Naive thymus-derived CD8-positive, alpha-beta T cell (primary cell): ENCODE measurements at regions not wholly inside any gene's neighbourhood (a gene's known extent, or its start where the extent isn't known, plus 50 kb on each side); places are given as distances from the start of the nearest gene placed in this dataset.

Source experiments
- ATAC-seq, 2 donors: fragments of 150-1000 bp; cut with Tn5 transposase in 1 of 2; sonication (Bioruptor Pico), chemical (Tn5 transposase) in 1 of 2; 1 replicate in 1 of 2; 2 replicates in 1 of 2; pipeline ENCODE4 v1.10.0; 2021; ENCODE audit warnings: mild to moderate bottlenecking in 2 of 2, moderate library complexity in 2 of 2
- POLR2A ChIA-PET: fragments of 350-600 bp; sonication (Branson Sonifier 250); formaldehyde crosslinking; loops from one replicate; lab custom pipeline; 2021; ENCODE audit warnings: antibody characterized with exemption; lab: Charles Lee
- DNase-seq, 10 donors: peaks; one replicate each; pipeline versions ENCODE4 v3.0.0 to v3.0.0-alpha.2; 2020 to 2022
- H3K27ac Mint-ChIP-seq, 10 donors: one replicate each; pipeline ENCODE4 v1.8.0; 2020 to 2022; ENCODE audit warnings: mild to moderate bottlenecking in 10 of 10, mixed read lengths in 10 of 10, moderate library complexity in 4 of 10, inconsistent platforms in 1 of 10
- H3K27me3 Mint-ChIP-seq, 5 donors: one replicate each; pipeline ENCODE4 v1.8.0; 2021 to 2022; ENCODE audit warnings: mixed read lengths in 5 of 5
- H3K36me3 Mint-ChIP-seq, 3 donors: one replicate each; pipeline ENCODE4 v1.8.0; 2020 to 2022; ENCODE audit warnings: mixed read lengths in 3 of 3, mild to moderate bottlenecking in 2 of 3, inconsistent platforms in 1 of 3
- H3K4me1 Mint-ChIP-seq, 4 donors: one replicate each; pipeline ENCODE4 v1.8.0; 2021 to 2022; ENCODE audit warnings: mixed read lengths in 4 of 4
- H3K4me3 Mint-ChIP-seq, 10 donors: one replicate each; pipeline ENCODE4 v1.8.0; 2020 to 2022; ENCODE audit warnings: mild to moderate bottlenecking in 10 of 10, mixed read lengths in 10 of 10, moderate library complexity in 6 of 10, inconsistent platforms in 1 of 10
- H3K9me3 Mint-ChIP-seq, 9 donors: one replicate each; pipeline ENCODE4 v1.8.0; 2020 to 2022; ENCODE audit warnings: mixed read lengths in 9 of 9, mild to moderate bottlenecking in 3 of 9, inconsistent platforms in 1 of 9, moderate library complexity in 1 of 9

DNA sequence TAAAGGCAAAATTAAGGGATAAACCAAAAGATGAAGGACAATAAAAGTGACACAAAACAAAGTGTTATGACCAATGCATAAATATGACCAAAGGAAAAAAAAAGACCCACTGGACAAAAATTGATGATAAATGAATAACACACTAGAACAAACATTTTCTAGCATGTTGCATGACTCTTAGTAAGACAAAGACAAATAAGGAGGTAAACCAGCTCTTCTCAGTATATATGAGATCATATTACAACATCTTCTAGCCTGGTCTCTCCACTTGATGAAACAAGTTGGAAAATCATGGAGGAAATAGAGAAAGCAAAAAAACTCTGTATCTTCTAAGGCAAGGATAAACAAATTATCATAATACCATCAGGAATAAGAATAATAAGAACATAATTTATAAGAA, 163.9 kb upstream of the GBE1 start:
- Mint-ChIP-seq H3K27me3 (peaks cover 0 to 12% (median 4%) of the 10 kb centered on the region in 5 donors), H3K9me3 (no peaks in the 10 kb centered on the region), H3K4me3 (no peak overlapping the region), H3K27ac (no peak overlapping the region), H3K36me3 (no peaks in the 10 kb centered on the region), H3K4me1 (no peaks in the 10 kb centered on the region)
- ATAC-seq, result no peak
- DNase-seq, result no peak
- POLR2A ChIA-PET, result no interaction called here

DNA sequence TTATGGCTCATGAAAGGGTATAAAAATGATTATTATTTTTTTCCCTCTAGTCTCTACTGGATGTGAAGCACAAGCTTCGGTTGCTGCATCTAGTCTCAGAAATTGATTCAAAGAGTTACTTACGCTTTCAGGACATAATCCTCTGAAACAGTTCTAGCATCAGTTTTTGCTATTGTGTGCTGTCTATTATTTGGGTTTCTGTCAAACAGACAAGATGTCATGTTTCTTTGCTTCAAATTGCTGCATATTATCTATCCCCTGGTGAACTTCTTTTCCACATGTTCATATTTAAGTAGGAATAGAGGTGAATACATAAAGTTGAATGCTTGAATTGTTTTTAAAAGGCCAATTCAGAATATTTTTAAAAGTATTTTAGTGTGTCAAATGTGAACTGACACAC, 161.6 kb upstream of the GBE1 start:
- Mint-ChIP-seq H3K27ac (no peak overlapping the region), H3K9me3 (no peaks in the 10 kb centered on the region), H3K27me3 (peaks cover 0 to 12% (median 4%) of the 10 kb centered on the region in 5 donors), H3K4me1 (no peaks in the 10 kb centered on the region), H3K36me3 (no peaks in the 10 kb centered on the region), H3K4me3 (no peak overlapping the region)
- POLR2A ChIA-PET, result no interaction called here
- ATAC-seq (no peak), DNase-seq (no peak)

DNA sequence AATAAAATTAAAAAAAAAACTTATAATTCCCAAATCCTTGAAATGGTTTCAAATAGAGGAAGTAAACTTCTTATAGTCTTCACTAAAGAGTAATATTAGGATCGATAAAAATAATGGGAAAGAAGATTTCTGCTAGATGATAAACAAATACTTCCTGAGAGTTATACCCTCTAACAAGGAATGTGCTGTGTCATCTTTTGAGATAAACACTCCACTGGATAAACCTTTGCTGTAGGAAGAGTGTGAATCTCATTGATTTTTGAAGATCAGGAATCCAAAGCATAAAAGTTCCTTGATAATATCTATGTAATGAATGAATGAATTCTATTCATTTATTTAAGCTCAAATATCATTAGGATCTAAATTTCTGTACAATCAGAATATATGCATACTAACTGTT, 161.0 kb upstream of the GBE1 start:
- H3K4me3 Mint-ChIP-seq, result no peak overlapping the region
- H3K4me1 Mint-ChIP-seq, result no peaks in the 10 kb centered on the region
- ATAC-seq (no peak), DNase-seq (no peak)
- no peaks in the 10 kb centered on the region for H3K36me3 Mint-ChIP-seq
- no peak overlapping the region for H3K27ac Mint-ChIP-seq
- POLR2A ChIA-PET, result no interaction called here
- peaks cover 0 to 16% (median 8%) of the 10 kb centered on the region in 5 donors for H3K27me3 Mint-ChIP-seq
- H3K9me3 Mint-ChIP-seq, result no peaks in the 10 kb centered on the region

DNA sequence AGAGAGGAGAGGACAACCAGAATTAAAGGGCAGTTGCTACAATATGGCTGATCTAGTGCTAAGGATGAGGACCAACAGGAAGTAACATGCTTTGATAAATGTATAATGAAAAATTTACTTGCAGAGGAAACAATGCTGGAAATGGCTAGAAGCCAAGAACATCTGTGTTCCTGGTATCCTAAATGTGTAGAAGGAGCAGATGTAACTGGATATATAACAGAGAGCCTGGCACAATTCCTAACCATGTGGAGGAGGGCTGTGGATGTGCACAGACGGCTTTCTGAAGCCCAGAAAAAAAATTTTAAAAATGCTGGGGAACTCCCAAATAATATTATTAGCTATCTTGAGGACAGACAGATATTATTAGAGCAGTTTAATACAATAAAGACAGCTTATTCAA, 159.4 kb upstream of the GBE1 start:
- peaks cover 0 to 12% (median 8%) of the 10 kb centered on the region in 5 donors for H3K27me3 Mint-ChIP-seq
- no peak overlapping the region for H3K4me3 Mint-ChIP-seq
- no peak overlapping the region for H3K27ac Mint-ChIP-seq
- ATAC-seq (no peak), DNase-seq (no peak)
- no peaks in the 10 kb centered on the region for H3K36me3 Mint-ChIP-seq
- no peaks in the 10 kb centered on the region for H3K9me3 Mint-ChIP-seq
- H3K4me1 Mint-ChIP-seq, result no peaks in the 10 kb centered on the region
- POLR2A ChIA-PET, result no interaction called here

DNA sequence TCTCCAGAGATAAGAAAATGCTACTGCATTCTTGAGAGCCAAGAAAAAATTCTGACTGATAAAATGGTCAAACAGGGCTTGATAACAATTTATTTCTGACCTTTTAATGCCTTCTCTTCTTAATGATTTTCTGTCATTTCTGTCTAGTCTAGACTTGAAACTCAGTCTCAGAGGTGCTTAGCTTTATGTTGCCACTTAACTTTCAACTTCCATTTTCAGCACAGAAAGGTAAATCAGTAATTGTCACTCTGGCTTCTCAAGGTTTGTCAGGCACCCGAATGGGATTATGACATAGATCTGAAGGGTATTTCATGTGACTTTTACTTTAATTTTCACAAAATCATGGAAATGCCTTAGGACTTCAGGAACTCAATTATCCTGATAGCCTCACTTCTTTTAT, 155.4 kb upstream of the GBE1 start:
- DNase-seq (no peak), ATAC-seq (no peak)
- no peaks in the 10 kb centered on the region for H3K4me1 Mint-ChIP-seq

DNA sequence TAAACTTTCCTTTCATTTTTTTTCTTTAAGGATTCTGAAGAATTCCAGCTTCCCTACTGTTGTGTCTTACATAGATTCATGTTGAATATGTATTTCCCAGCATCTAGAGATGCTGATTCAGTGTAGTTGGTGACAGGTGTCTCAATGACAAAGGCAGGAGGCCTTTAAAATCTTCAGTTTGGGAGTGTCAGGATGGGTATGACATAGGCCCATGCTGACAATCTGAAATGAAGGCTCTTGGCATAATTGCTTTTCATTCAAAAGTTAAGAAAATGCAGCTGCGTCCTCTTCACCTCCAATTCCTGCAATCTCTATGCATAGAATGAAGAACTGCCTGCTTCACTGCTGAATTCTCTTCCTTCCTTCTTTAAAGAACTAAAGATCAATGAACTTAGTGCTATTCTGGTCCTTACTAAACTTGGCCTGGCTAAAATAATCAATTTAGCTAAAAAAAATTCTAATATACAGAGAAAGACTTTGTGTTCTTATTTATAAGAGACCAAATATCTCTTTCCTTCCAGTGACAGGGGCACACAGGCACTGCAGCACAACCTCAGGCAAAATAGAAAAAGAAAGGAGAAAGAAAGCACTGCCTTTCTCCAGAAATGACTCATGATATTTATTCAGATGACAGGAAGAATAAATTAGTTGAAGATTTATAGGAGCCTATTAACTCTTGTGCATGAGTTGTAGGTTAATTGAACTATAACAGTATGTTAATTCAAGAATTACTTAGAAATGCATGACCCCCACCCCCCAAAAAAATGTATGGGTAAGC, 152.6 kb upstream of the GBE1 start:
- Mint-ChIP-seq H3K9me3 (no peaks in the 10 kb centered on the region), H3K4me3 (no peak overlapping the region), H3K27ac (no peak overlapping the region), H3K4me1 (no peaks in the 10 kb centered on the region), H3K27me3 (peaks cover 0 to 9% (median 7%) of the 10 kb centered on the region in 5 donors), H3K36me3 (no peaks in the 10 kb centered on the region)
- POLR2A ChIA-PET, result no interaction called here
- no peak for DNase-seq
- ATAC-seq, result no peak

More for the DNA sequence above, 155.4 kb upstream of the GBE1 start:
- Mint-ChIP-seq H3K9me3 (no peaks in the 10 kb centered on the region), H3K27ac (no peak overlapping the region), H3K36me3 (no peaks in the 10 kb centered on the region), H3K4me3 (no peak overlapping the region), H3K27me3 (peaks cover 0 to 8% (median 4%) of the 10 kb centered on the region in 5 donors)
- POLR2A ChIA-PET, result no interaction called here

DNA sequence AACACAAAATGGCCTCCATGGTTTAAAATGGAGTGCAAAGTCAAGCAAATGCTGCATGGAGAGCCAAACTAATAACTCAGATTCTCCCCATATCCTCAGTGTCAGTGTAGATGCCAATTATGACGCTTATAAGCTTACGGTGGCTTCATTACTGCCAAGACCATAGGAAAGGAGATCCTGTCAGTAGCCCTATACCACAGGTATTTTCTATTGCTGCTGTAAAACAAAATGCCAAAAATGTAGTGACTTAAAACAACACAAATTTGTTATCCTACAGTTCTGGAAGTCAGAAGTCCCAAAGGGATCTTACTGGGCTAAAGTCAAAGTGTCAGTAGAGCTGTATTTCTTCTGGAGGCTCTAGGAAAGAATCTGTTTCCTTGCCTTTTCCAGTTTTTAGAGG, 149.8 kb upstream of the GBE1 start:
- Mint-ChIP-seq H3K27me3 (peaks cover 0 to 13% (median 4%) of the 10 kb centered on the region in 5 donors), H3K9me3 (no peaks in the 10 kb centered on the region), H3K27ac (no peak overlapping the region), H3K4me1 (no peaks in the 10 kb centered on the region), H3K36me3 (no peaks in the 10 kb centered on the region), H3K4me3 (no peak overlapping the region)
- DNase-seq, result no peak
- POLR2A ChIA-PET, result no interaction called here
- no peak for ATAC-seq

DNA sequence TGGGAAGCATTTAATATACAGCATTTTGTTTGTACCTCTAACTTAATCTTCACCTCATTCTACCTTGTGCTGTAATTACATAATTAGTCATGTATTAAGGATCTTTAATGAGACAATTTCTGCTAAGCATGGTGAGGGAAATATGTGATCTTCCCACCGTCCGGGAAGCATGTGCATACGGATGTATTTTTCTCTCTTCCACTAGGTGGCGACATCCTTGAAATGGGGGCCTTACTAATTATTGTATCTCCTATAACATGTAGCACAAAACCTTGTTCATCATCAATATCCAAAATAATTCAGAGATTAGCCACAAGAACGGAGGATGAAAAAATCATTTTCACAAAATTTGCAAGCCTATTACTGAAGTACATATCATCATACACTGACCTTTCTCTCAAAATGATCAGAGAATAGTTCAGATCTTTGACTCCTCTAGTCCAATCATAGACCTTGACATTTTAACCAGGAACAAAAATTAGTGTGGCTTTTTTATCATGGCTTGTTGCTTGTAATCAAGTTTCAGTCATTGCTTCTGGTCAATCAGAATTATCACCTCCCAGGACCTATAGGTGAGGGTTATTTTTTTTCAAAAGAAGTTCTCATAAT, 148.9 kb upstream of the GBE1 start:
- H3K36me3 Mint-ChIP-seq, result no peaks in the 10 kb centered on the region
- no peak overlapping the region for H3K27ac Mint-ChIP-seq
- ATAC-seq (no peak), DNase-seq (peak in 5 of 10 donors; percentile 1 to 28 (median 6))
- H3K4me1 Mint-ChIP-seq, result no peaks in the 10 kb centered on the region
- peaks cover 0 to 13% (median 4%) of the 10 kb centered on the region in 5 donors for H3K27me3 Mint-ChIP-seq
- POLR2A ChIA-PET, result no interaction called here
- no peaks in the 10 kb centered on the region for H3K9me3 Mint-ChIP-seq
- no peak overlapping the region for H3K4me3 Mint-ChIP-seq

DNA sequence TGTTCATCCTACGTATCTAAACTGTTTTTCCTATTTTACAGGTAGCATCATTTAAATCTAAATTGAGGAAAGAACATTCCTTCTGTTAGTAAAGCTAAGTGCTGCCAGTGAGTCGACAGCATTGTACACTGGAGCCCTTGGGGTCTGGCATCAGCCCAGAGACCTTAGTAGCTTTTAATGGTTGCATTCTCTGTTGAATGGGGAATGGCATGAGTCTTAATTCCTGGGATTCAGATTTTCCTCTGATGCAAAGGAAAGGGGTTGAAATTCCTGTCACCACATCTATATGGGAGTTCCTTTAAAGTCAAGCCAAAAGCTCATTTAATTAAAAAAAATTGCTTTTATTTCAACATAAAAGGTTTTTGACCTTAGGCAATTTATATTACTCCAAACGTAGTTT, 148.4 kb upstream of the GBE1 start:
- no peaks in the 10 kb centered on the region for H3K36me3 Mint-ChIP-seq
- ATAC-seq, result no peak
- H3K27me3 Mint-ChIP-seq, result peaks cover 0 to 13% (median 4%) of the 10 kb centered on the region in 5 donors
- no peaks in the 10 kb centered on the region for H3K4me1 Mint-ChIP-seq
- DNase-seq, result no peak
- no peaks in the 10 kb centered on the region for H3K9me3 Mint-ChIP-seq
- H3K27ac Mint-ChIP-seq, result no peak overlapping the region
- no peak overlapping the region for H3K4me3 Mint-ChIP-seq
- POLR2A ChIA-PET, result no interaction called here

DNA sequence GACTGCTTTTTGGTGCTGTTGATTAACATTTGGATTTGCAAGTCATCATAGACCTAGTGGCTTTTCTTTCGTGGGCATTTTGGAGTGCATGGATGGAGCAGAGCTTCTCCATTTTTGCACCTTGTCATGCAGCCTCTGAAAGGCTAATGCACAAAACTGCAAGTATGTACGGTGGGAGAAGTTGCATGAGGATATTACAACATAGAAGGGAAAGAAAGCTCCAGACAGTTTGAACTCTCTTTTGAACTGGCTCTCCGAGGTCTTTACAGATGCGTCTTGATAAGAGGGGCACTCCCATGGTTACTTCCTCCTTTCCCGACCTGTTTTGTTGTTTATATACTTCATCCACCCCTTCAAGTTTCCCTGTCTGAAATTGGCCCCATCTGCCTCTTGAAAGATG, 147.1 kb upstream of the GBE1 start:
- H3K4me1 Mint-ChIP-seq, result no peaks in the 10 kb centered on the region
- no peak overlapping the region for H3K27ac Mint-ChIP-seq
- ATAC-seq (no peak), DNase-seq (no peak)
- H3K27me3 Mint-ChIP-seq, result peaks cover 0 to 13% (median 4%) of the 10 kb centered on the region in 5 donors
- POLR2A ChIA-PET, result no interaction called here
- H3K36me3 Mint-ChIP-seq, result no peaks in the 10 kb centered on the region
- H3K9me3 Mint-ChIP-seq, result no peaks in the 10 kb centered on the region
- H3K4me3 Mint-ChIP-seq, result no peak overlapping the region

DNA sequence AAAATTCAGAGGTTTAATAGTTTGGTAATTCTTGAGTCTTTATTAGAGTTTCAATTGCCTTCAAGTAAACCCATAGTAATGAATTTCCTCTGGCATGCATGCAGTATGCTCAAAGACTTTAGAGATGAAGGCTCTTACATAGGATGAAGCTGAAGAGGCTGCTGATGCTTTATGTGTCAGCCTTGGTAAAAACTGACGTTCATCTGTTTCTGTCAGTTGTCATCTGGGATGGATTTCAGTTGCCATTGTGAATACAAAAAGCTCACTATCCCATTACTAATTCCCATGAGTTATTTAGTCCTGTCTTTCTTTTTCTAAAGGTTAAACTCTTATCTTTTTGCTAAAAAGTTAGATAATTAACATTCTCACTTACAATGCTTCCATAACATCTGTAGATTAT, 136.9 kb upstream of the GBE1 start:
- Mint-ChIP-seq H3K36me3 (no peaks in the 10 kb centered on the region), H3K9me3 (no peaks in the 10 kb centered on the region), H3K4me1 (no peaks in the 10 kb centered on the region), H3K27ac (no peak overlapping the region), H3K4me3 (no peak overlapping the region), H3K27me3 (peaks cover 0 to 8% (median 0%) of the 10 kb centered on the region in 5 donors)
- DNase-seq (no peak), ATAC-seq (no peak)
- POLR2A ChIA-PET, result no interaction called here

DNA sequence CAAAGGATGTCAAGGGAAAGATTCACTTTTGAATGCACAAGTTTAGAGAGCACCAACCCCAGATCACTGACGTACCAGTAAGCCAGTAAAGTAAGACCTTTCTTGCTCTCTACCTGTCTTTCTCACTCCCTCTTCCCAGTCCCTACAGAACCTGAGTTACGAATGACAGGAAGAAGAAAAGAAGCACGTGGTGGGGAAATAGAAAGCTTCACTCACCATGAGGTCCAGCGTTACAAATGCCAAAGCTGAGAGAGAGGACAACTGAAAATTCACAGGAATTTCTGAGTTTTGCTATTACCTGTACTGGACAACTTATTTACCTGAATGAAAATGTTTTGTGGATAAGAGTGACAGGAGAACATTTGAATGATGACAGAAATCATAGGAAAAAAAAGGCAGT, 133.2 kb upstream of the GBE1 start:
- DNase-seq (no peak), ATAC-seq (no peak)
- H3K9me3 Mint-ChIP-seq, result peaks cover 0 to 4% (median 0%) of the 10 kb centered on the region in 9 donors
- POLR2A ChIA-PET, result no interaction called here
- H3K27me3 Mint-ChIP-seq, result peaks cover 0 to 8% (median 0%) of the 10 kb centered on the region in 5 donors
- H3K36me3 Mint-ChIP-seq, result no peaks in the 10 kb centered on the region
- H3K27ac Mint-ChIP-seq, result no peak overlapping the region
- H3K4me3 Mint-ChIP-seq, result no peak overlapping the region
- no peaks in the 10 kb centered on the region for H3K4me1 Mint-ChIP-seq

DNA sequence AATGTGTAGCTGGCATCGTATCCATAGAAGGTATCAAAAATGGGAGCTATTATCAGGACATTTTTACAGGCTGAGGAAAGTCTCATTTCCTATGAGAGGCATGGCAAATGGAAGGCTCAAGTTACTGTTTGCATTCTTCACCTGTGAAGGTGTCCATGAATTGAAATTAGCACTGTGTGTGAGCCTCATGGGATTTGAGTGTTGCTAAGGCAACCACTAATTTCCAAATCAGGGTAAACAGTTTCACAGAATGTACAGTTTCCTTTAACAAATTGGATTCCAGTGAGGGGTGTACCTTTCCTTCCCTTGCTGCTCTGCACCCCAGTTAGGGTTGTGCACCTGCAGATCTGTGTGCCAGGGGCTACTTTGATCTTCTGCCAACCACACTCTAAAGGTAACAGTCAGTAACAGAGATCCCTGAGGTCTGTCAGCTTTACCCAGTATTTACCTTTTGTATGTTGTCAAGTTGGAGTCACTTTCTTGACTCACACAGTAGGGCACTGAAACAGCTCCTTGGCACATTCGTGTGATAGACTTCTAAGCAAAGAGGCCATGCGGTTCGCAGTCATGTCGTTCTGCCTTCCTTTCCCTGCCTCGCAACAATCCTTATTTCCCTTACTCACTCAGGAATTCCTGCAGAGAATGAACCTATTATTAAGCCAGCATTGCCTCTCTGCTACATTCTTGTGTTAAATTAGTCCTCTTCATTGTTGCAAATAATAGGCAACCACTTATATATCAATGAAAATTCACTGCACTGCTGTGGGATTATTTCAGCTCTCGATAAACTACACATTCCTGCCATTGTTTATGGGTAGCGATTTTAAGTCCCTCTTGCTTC, 129.8 kb upstream of the GBE1 start:
- H3K4me1 Mint-ChIP-seq, result no peaks in the 10 kb centered on the region
- H3K27ac Mint-ChIP-seq, result no peak overlapping the region
- no peaks in the 10 kb centered on the region for H3K36me3 Mint-ChIP-seq
- H3K9me3 Mint-ChIP-seq, result peaks cover 0 to 4% (median 0%) of the 10 kb centered on the region in 9 donors
- no peak overlapping the region for H3K4me3 Mint-ChIP-seq
- DNase-seq (no peak), ATAC-seq (no peak)
- POLR2A ChIA-PET, result no interaction called here
- peaks cover 0 to 8% (median 0%) of the 10 kb centered on the region in 5 donors for H3K27me3 Mint-ChIP-seq
